ENCODE measurements at regions not wholly inside any gene's neighbourhood (a gene's known extent, or its start where the extent isn't known, plus 50 kb on each side); places are given as distances from the start of the nearest gene placed in this dataset.
A peak's percentile ranks its signal among the peaks of the same experiment; 100 is the strongest.

DNA sequence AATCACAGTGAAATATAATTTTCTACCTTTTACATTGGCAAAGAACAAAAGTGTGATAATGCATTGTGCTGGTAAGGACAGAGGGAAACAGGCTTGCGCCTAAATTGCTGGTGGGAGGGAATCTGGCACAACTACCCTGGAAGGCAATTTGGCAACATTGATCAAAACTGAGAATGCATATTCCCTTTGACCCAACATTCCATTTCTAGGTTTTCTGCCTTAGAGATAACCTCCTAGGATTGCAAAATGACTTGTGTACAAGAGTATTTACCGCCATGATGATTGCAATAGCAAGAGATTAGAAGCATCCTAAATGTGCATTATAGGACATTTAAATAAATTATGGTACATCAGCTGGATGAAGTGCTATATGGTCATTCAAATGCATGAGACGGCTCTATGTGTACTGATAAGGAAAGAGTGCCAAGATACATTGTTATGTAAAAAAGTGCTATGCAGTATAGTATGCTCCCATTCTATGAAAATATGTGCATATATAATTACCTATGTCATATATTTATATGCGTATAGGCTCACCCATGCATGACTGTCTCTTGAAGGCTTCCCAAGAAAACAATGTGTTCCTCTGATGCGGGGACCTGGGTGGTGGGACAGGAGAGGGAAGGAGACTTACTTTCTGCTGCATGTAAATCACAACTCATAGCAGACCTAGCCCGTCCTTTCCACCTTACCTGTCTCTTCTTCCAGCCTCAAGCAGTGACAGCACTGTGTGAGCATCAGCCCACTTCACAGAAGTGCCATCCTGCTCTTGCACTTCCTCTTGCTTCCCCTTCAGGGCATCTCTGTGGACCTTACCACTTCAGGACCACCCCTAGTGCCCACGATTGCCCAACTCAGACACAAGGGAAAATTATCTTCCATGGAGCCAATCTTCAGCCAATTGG is 249.9 kb upstream of the TLE3 start:
- intact Hi-C loops (cut with DNase I), result no loop called here
- Histone ChIP-seq H3K4me3 (no peak overlapping the region), H3K36me3 (no peaks in the 10 kb centered on the region), H3K4me1 (peaks cover 0 to 34% (median 12%) of the 10 kb centered on the region in 4 donors), H3K27me3 (no peaks in the 10 kb centered on the region), H3K27ac (no peak overlapping the region), H3K9me3 (no peaks in the 10 kb centered on the region)
- no peak for TF ChIP-seq POLR2A (IDR thresholded peaks at IDR 0.05)
- TF ChIP-seq, protein P1, sequence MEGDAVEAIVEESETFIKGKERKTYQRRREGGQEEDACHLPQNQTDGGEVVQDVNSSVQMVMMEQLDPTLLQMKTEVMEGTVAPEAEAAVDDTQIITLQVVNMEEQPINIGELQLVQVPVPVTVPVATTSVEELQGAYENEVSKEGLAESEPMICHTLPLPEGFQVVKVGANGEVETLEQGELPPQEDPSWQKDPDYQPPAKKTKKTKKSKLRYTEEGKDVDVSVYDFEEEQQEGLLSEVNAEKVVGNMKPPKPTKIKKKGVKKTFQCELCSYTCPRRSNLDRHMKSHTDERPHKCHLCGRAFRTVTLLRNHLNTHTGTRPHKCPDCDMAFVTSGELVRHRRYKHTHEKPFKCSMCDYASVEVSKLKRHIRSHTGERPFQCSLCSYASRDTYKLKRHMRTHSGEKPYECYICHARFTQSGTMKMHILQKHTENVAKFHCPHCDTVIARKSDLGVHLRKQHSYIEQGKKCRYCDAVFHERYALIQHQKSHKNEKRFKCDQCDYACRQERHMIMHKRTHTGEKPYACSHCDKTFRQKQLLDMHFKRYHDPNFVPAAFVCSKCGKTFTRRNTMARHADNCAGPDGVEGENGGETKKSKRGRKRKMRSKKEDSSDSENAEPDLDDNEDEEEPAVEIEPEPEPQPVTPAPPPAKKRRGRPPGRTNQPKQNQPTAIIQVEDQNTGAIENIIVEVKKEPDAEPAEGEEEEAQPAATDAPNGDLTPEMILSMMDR (IDR thresholded peaks at IDR 0.05), result no peak
- 59% methylated on average over 6 of the region's 7 CpGs for WGBS (ENCODE audit: insufficient coverage, low coverage, low lambda C conversion rate, missing lambda C conversion rate)
- ATAC-seq, result no peak
- DNase-seq, result no peak

DNA sequence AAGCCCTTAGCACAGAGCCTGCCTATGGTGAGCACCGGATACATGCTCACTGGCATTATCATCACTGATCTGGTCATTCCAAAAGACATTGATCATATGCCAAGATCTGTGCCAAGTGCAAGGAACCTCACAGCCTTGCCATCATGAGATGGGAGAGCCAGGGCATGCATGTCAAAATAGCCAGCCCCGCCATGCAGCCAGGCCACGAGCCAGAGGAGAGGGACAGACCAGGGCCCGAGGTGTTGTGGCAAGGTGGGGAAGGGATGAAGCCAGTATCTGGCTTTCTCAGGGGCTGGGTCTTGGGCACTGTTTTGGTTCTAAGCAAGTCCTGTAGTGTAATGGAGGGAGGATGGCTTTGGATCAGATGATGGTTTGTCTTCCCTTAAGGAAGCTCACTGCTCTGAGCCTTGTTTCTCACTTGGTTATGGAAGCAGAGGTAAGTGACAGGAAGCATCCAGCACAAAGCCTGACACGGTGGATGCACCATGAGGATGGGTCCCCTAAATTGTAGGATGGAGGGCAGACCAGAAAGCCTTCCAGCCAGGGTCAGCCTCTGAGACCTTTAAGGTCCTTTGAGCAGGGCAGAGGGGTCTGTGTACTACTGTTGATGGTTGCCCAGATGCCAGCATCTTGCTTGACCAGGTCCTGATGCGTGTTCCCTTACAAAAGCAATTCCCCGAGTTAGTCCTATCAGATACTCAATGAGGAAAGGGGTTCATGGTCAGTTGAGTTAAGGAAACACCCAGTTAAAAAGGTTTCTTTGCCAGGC is 247.7 kb upstream of the TLE3 start:
- Histone ChIP-seq H3K9me3 (no peaks in the 10 kb centered on the region), H3K27ac (no peak overlapping the region), H3K4me3 (no peak overlapping the region), H3K4me1 (peaks cover 0 to 34% (median 12%) of the 10 kb centered on the region in 4 donors), H3K27me3 (no peaks in the 10 kb centered on the region), H3K36me3 (no peaks in the 10 kb centered on the region)
- no peak for DNase-seq
- no peak for ATAC-seq
- WGBS (ENCODE audit: insufficient coverage, low coverage, low lambda C conversion rate, missing lambda C conversion rate), result 67% methylated on average over 2 of the region's 7 CpGs
- intact Hi-C loops (cut with DNase I), result no loop called here
- TF ChIP-seq POLR2A (IDR thresholded peaks at IDR 0.05), result no peak
- TF ChIP-seq, protein P1 (IDR thresholded peaks at IDR 0.05), result no peak

DNA sequence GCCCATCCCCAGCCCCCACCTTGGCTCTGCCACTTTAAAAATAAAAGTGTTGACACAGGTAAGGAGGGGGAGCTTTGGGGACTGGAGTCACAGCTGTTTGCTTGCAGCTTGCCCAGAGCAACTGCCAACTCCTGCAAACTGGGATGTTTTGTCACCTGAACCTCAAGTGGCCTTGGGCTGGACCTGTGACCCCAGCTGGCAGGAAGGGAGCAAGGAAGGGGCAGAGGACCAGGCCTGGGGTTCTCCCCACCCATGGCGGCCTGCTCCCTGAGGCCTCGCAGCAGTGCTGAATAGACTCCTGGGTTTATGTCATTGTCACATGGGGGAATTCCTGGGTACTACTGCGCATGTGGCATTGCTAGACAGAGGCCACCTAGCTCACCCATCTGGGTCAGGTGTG is 246.9 kb upstream of the TLE3 start:
- H3K4me3 ChIP-seq, result no peak overlapping the region
- H3K27ac ChIP-seq, result no peak overlapping the region
- 40% methylated on average over 1 of the region's 3 CpGs for WGBS (ENCODE audit: insufficient coverage, low coverage, low lambda C conversion rate, missing lambda C conversion rate)
- H3K36me3 ChIP-seq, result no peaks in the 10 kb centered on the region
- ATAC-seq, result peak; percentile 2 to 66 (median 31)
- no peaks in the 10 kb centered on the region for H3K9me3 ChIP-seq
- intact Hi-C loops (cut with DNase I), result no loop called here
- peak in 2 of 3 donors; percentile 73 to 85 for DNase-seq
- TF ChIP-seq, protein P1 (IDR thresholded peaks at IDR 0.05), result no peak
- TF ChIP-seq POLR2A (IDR thresholded peaks at IDR 0.05), result no peak
- peaks cover 0 to 30% (median 10%) of the 10 kb centered on the region in 4 donors for H3K4me1 ChIP-seq
- H3K27me3 ChIP-seq, result no peaks in the 10 kb centered on the region

DNA sequence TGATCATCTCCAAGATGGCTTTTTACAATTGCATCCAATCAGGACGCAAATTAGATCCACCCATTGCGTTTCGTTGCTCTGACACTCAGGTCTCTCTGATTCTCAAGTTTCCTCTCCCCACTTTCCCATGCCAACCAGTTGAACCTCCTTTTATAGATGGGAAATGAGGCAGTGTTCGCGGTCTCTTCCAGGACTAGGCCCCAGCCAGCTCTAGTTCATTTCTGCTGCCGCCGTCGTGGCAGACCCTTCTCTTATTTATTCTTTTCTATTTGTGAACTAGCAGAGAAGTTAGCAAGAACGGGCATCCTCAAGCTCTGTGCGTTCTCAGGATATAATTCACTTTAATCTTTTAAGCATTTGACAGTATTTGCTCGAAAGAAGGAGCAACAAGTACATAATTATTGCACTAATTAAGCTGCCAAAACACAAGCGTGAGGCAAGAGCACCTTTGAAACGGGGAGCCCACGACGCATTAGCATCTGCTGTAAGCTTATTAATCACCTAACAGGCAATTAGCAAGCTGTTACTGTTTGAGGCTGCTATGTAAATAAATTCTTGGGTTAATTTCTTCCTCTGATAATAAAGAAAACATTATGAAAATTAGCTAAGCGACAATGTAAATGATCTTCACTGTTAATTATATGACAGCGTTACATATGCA is 246.4 kb upstream of the TLE3 start:
- Histone ChIP-seq H3K36me3 (no peaks in the 10 kb centered on the region), H3K27ac (no peak overlapping the region), H3K4me1 (peaks cover 0 to 25% (median 7%) of the 10 kb centered on the region in 4 donors), H3K27me3 (no peaks in the 10 kb centered on the region), H3K4me3 (no peak overlapping the region), H3K9me3 (no peaks in the 10 kb centered on the region)
- TF ChIP-seq POLR2A (IDR thresholded peaks at IDR 0.05), result no peak
- TF ChIP-seq, protein P1 (IDR thresholded peaks at IDR 0.05), result no peak
- 88% methylated on average over 17 of the region's 17 CpGs for WGBS (ENCODE audit: insufficient coverage, low coverage, low lambda C conversion rate, missing lambda C conversion rate)
- no peak for ATAC-seq
- DNase-seq, result no peak
- intact Hi-C loops (cut with DNase I), result no loop called here
